ENCODE measurements at regions not wholly inside any gene's neighbourhood (a gene's known extent, or its start where the extent isn't known, plus 50 kb on each side); places are given as distances from the start of the nearest gene placed in this dataset.

DNA sequence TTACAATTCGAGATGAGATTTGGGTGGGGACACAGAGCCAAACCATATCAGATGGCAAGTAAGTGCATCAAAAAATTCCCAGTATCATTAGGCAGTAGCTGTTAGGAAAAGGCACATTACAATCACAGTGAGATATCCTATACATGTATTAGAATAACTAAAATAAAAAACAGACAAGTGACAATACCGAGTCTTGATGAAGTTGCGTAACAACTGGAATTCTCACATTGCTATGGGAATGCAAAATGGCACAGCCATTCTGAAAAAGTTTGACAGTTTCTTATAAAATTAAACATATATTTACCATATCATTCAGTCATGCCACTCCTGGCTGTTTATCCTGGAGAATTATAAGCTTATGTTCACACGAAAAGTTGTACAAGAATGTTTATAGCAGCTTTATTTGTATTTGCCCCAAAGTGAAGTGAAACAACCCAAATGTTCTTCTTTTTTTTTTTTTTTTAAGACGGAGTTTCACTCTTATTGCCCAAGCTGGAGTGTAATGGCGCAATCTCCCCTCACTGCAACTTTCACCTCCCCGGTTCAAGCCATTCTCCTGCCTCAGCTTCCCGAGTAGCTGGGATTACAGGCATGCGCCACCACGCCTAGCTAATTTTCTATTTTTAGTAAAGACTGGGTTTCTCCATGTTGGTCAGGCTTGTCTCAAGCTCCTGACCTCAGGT, 93.1 kb upstream of the TLE1 start:
- SMC1A ChIA-PET (ENCODE audit: uncharacterized antibody, unreplicated experiment): no interaction called here
- POLR2A ChIA-PET: no interaction called here
- in situ Hi-C loops (cut with MboI) (no loop called here), intact Hi-C loops (cut with micrococcal nuclease; ENCODE audit: unreplicated experiment) (no loop called here)
- Histone ChIP-seq H3K4me1 (ENCODE audit: control insufficient read depth, insufficient read depth, low read length) (no peaks in the 10 kb centered on the region), H3K79me2 (ENCODE audit: control insufficient read depth, insufficient read depth, low read length) (no peaks in the 10 kb centered on the region), H3K9me3 (replicated peaks; ENCODE audit: control insufficient read depth, insufficient read depth, low read length) (no peaks in the 10 kb centered on the region), H2AFZ (ENCODE audit: control insufficient read depth, low read depth, low read length) (no peak overlapping the region), H3K4me2 (ENCODE audit: control insufficient read depth, insufficient read depth) (no peak overlapping the region), H3K27ac (ENCODE audit: control insufficient read depth, insufficient read depth) (no peak overlapping the region), H4K20me1 (ENCODE audit: control insufficient read depth, insufficient read depth) (no peaks in the 10 kb centered on the region), H3K9ac (ENCODE audit: control insufficient read depth, insufficient read depth, low read length) (no peak overlapping the region), H3K4me3 (no peak overlapping the region), H3K27me3 (replicated peaks in 1 of 2; ENCODE audit: control insufficient read depth in 2 of 2, insufficient read depth in 2 of 2, low read length in 1 of 2) (no peaks in the 10 kb centered on the region), H3K36me3 (ENCODE audit: control insufficient read depth in 2 of 2, insufficient read depth in 2 of 2, low read length in 1 of 2) (no peaks in the 10 kb centered on the region)
- FAIRE-seq (no peak), ATAC-seq (no peak), DNase-seq (ENCODE audit: low read depth, low spot score) (no peak)
- BruUV-seq (replicated peaks): no TSS peak
- RAD21 ChIA-PET (ENCODE audit: unreplicated experiment): no interaction called here
- CTCF ChIA-PET: no interaction called here
- 55% methylated on average over 9 of the region's 10 CpGs for WGBS (ENCODE audit: insufficient coverage, insufficient replicate concordance, low lambda C conversion rate, missing lambda C conversion rate)
- TF ChIP-seq CBX5 (IDR thresholded peaks at IDR 0.05; ENCODE audit: low read depth) (no peak), POLR2A (IDR thresholded peaks at IDR 0.05; ENCODE audit: low read depth, low read length) (no peak), BACH1 (IDR thresholded peaks at IDR 0.05; ENCODE audit: borderline replicate concordance) (no peak), TCF7 (IDR thresholded peaks at IDR 0.05; ENCODE audit: borderline replicate concordance) (no peak), SPI1 (IDR thresholded peaks at IDR 0.05; ENCODE audit: borderline replicate concordance, insufficient read depth, low read depth, low read length) (no peak), ATF7 (IDR thresholded peaks at IDR 0.05; ENCODE audit: low read depth) (no peak), FOS (IDR thresholded peaks at IDR 0.05; ENCODE audit: borderline replicate concordance, extremely low read depth, insufficient read length) (no peak), ZNF274 (IDR thresholded peaks at IDR 0.05; ENCODE audit: insufficient read depth, insufficient read length) (no peak), RAD21 (IDR thresholded peaks at IDR 0.05; ENCODE audit: insufficient read depth, low read depth, low read length) (no peak), BRCA1 (IDR thresholded peaks at IDR 0.05; ENCODE audit: low read depth, low read length) (no peak)
- TF ChIP-seq, protein P1, sequence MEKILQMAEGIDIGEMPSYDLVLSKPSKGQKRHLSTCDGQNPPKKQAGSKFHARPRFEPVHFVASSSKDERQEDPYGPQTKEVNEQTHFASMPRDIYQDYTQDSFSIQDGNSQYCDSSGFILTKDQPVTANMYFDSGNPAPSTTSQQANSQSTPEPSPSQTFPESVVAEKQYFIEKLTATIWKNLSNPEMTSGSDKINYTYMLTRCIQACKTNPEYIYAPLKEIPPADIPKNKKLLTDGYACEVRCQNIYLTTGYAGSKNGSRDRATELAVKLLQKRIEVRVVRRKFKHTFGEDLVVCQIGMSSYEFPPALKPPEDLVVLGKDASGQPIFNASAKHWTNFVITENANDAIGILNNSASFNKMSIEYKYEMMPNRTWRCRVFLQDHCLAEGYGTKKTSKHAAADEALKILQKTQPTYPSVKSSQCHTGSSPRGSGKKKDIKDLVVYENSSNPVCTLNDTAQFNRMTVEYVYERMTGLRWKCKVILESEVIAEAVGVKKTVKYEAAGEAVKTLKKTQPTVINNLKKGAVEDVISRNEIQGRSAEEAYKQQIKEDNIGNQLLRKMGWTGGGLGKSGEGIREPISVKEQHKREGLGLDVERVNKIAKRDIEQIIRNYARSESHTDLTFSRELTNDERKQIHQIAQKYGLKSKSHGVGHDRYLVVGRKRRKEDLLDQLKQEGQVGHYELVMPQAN (conservative IDR thresholded peaks at IDR 0.05): no peak
